ENCODE measurements at regions not wholly inside any gene's neighbourhood (a gene's known extent, or its start where the extent isn't known, plus 50 kb on each side); places are given as distances from the start of the nearest gene placed in this dataset.

DNA sequence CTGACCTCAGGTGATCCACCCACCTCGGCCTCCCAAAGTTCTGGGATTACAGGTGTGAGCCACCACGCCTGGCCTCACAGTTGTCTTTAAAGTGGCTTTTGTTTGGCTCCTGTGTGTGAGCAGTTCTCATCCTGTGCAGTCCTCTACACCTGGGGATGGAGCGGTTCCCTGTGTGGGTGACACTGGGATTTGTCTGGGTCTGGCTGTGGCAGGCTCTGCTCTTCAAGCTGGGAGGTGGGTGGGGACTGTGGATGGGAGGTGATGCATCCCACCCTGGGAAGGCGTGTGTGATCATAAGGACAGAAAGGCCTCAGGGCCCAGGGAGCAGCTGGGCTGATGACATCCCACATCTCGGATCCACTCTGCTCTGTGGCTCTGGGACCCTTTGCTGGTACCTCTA, 1266.8 kb downstream of the BRD1 start:
- TF ChIP-seq CTCF (IDR thresholded peaks at IDR 0.05; ENCODE audit: extremely low read depth, missing control alignments) = no peak
- DNase-seq (ENCODE audit: low spot score) = no peak

GRCh38 chr22:48560389-48560751, 1267.3 kb downstream of the BRD1 start:
- no peak for DNase-seq (ENCODE audit: low spot score)
- no peak for TF ChIP-seq CTCF (IDR thresholded peaks at IDR 0.05; ENCODE audit: extremely low read depth, missing control alignments)

DNA sequence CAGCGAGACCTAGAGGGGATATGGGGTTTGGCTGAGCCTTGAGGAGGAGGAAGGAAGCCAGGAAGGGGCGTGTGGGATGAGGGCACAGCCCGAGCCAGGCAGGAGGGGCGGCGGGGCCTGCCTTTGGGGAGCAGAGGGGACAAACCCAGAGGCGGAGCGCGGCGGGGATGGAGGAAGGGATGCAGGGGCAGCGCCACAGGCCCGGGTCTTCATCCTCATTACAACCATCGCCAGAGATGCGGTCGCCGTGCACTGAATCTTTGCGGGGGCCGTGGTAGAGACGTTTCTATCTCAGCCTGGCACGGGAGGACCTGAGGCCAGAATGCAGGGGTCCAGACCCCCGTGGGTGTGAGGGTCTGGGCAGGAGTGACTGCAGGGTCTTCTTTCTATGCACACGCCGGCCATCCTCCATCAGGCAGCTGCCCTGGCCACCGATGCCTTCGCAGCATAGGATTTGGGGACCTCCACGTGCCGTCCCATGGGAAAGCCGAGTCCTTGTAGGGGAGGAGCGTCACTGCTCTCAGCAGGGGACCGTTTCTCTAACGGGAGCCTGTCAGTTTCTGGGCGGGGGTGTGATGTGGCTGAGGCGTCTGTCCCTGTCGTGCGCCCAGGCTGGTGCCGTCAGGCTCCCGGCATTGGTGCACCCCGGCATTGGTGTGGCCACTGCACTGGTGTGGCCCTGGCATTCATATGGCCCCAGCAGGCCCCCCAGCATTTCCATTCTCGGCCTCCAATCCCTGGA, 1267.9 kb downstream of the BRD1 start:
- no peak for TF ChIP-seq CTCF (IDR thresholded peaks at IDR 0.05; ENCODE audit: extremely low read depth, missing control alignments)
- no peak for DNase-seq (ENCODE audit: low spot score)

DNA sequence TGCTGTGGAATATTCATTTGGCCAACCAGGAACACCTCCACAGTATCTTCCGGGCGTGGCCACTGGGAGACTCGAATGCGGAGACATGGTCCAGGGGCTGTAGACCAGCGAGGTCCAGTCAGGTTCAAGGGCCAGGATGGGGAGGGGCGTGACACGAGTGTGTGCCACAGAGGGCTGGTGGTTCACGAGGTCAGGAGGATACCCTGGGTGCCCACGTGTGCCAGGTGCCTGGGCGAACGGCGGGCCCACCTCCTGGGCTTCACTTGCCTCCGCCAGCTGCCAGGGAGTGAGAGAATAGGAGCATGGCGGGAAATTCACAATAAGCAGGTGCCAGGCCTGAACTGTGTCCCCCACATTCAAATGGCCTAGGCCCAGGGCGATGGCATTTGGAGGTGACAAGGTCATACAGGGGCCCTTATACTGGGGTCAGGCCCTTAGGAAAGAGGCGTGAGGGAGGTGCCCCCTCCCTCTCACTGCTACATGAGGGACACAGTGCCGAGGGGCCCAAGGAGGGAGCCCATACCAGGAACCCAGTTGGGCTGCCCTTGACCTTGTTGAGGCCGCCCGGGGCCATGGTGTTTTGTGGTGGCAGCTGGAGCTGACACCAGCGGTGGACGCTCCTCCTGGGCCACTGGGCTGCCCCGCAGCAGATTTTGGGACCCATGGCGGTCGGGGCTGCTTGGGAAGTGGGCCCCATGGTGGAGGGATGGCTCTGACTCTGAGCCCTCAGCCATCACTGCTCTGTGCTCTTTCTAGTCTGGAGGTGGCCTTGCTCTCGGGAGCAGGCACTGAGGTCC, 1268.9 kb downstream of the BRD1 start:
- no peak for DNase-seq (ENCODE audit: low spot score)
- TF ChIP-seq CTCF (IDR thresholded peaks at IDR 0.05; ENCODE audit: extremely low read depth, missing control alignments) = no peak

DNA sequence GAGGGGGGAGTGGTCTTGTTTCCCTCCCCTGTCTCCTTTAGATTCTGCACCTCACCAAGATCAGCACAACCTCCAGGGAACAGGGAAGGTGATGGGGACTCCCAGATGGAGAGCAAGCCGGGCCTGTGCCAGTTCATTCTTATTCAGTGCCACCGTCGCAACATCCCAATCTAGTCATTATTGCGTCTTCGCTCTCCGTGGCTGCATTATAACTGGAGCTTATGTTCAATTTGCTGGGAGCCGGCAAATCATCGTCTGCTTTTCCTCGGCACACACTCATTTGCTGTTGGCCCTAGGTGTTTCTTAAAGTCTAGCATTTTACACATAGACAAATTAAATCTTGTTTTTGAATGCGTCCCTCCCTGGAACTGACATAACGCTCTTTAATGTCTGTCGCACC, 1269.7 kb downstream of the BRD1 start:
- no peak for TF ChIP-seq CTCF (IDR thresholded peaks at IDR 0.05; ENCODE audit: extremely low read depth, missing control alignments)
- no peak for DNase-seq (ENCODE audit: low spot score)

DNA sequence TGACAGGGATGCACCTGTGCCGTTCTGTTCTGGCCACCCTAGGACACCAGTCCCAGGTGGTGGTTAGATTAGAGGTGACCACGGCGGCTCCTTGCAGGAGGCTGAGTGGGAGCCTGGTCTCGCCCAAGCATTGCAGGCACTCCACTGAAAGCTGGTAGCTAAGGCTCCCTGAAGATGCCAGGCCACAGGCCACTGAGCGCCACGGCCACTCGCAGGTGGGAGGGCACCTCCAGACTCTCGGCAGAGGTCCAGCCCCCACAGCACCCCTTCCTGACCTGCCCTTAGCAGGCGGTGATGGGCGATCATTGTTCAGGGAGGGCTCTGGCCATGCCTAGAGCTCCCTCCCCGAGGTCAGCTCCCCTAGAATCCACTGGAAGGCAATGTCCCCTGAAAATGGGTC, 1270.2 kb downstream of the BRD1 start:
- DNase-seq (ENCODE audit: low spot score) = no peak
- no peak for TF ChIP-seq CTCF (IDR thresholded peaks at IDR 0.05; ENCODE audit: extremely low read depth, missing control alignments)

DNA sequence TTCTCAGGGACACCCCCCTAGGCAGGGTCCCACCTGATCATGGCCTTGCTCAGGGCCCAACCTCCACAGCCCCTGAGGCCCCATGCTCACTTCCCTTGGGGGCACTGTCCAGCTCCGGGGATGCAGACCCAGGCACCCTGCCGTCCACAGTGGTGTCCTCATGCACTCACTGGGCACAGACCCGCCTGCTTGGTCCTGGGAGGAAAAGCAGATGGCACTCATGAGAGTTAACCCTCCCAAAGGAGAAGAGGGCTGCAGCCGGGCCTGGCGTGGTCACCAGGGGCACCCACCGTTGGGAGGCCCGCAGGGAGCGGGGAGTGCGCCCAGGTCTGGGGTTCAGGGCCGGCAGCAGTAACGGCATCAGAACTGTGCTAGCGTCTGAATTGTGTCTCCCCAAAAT, 1270.9 kb downstream of the BRD1 start:
- no peak for DNase-seq (ENCODE audit: low spot score)
- no peak for TF ChIP-seq CTCF (IDR thresholded peaks at IDR 0.05; ENCODE audit: extremely low read depth, missing control alignments)

All from GM20000 (cell line).